Fibroblast of skin of right quadriceps (primary cell): ENCODE measurements at regions not wholly inside any gene's neighbourhood (a gene's known extent, or its start where the extent isn't known, plus 50 kb on each side); places are given as distances from the start of the nearest gene placed in this dataset.
"Not testable (repeated sequence)": the region's sequence is repeated elsewhere in the genome, so short reads cannot be mapped to it uniquely, and the experiment has no call there.

Source experiments
- DNase-seq: peaks from one replicate; pipeline ENCODE4 v3.0.0-alpha.2; 2013

- not testable (repeated sequence) for DNase-seq
Measured at GRCh38 chr6:169973588-169974467, 222.4 kb downstream of the ERMARD start.

GRCh38 chr6:169972736-169973135, 221.3 kb downstream of the ERMARD start:
- DNase-seq, result no peak

- no peak for DNase-seq
Measured at GRCh38 chr6:169972101-169972651, 220.8 kb downstream of the ERMARD start.

GRCh38 chr6:169971081-169971861, 219.8 kb downstream of the ERMARD start:
- no peak for DNase-seq

- no peak for DNase-seq
Measured at GRCh38 chr6:169970306-169970988, 219.0 kb downstream of the ERMARD start.

GRCh38 chr6:169969372-169970099, 218.1 kb downstream of the ERMARD start:
- DNase-seq, result no peak

- no peak for DNase-seq
Measured at GRCh38 chr6:169968541-169969270, 217.3 kb downstream of the ERMARD start.

- no peak for DNase-seq
Measured at GRCh38 chr6:169967687-169968086, 216.3 kb downstream of the ERMARD start.

- DNase-seq, result no peak
Measured at GRCh38 chr6:169966312-169967181, 215.1 kb downstream of the ERMARD start.

- DNase-seq, result no peak
Measured at GRCh38 chr6:169965657-169966311, 214.4 kb downstream of the ERMARD start.

- no peak for DNase-seq
Measured at GRCh38 chr6:169965239-169965638, 213.8 kb downstream of the ERMARD start.

- no peak for DNase-seq
Measured at GRCh38 chr6:169964486-169965180, 213.2 kb downstream of the ERMARD start.

GRCh38 chr6:169963581-169964297, 212.3 kb downstream of the ERMARD start:
- DNase-seq, result no peak

- DNase-seq, result no peak
Measured at GRCh38 chr6:169962604-169963469, 211.4 kb downstream of the ERMARD start.

- peak; percentile 31 for DNase-seq
Measured at GRCh38 chr6:169961772-169962561, 210.5 kb downstream of the ERMARD start.

GRCh38 chr6:169960886-169961611, 209.6 kb downstream of the ERMARD start:
- no peak for DNase-seq
